ENCODE measurements at regions not wholly inside any gene's neighbourhood (a gene's known extent, or its start where the extent isn't known, plus 50 kb on each side); places are given as distances from the start of the nearest gene placed in this dataset.
"Not testable (repeated sequence)": the region's sequence is repeated elsewhere in the genome, so short reads cannot be mapped to it uniquely, and the experiment has no call there.

- not testable (repeated sequence) for TF ChIP-seq CTCF, POLR2AphosphoS5 (IDR thresholded peaks at IDR 0.05)
Measured at GRCh38 chr16:15229661-15230060, 135.6 kb upstream of the RRN3 start.
